Ascending aorta (tissue), 2 donors: ENCODE measurements at regions not wholly inside any gene's neighbourhood (a gene's known extent, or its start where the extent isn't known, plus 50 kb on each side); places are given as distances from the start of the nearest gene placed in this dataset.

ENCODE experiments used
- DNase-seq, 2 donors: peaks; one replicate each; pipeline ENCODE4 v3.0.0-alpha.2; 2019; ENCODE audit warnings: low spot score in 2 of 2
- H3K27ac ChIP-seq, 2 donors: fragments of 200-600 bp; sonication (generic); one replicate each; pipeline ENCODE4 v1.5.1; 2016 to 2017; ENCODE audit warnings: mild to moderate bottlenecking in 1 of 2
- H3K27me3 ChIP-seq: fragments of 200-600 bp; sonication (generic); one replicate; pipeline ENCODE4 v1.5.1; 2017
- H3K36me3 ChIP-seq, 2 donors: fragments of 200-600 bp; sonication (generic); one replicate each; pipeline ENCODE4 v1.5.1; 2016
- H3K4me1 ChIP-seq, 2 donors: fragments of 200-600 bp; sonication (generic); one replicate each; pipeline ENCODE4 v1.5.1; 2016 to 2017; ENCODE audit warnings: mild to moderate bottlenecking in 1 of 2
- H3K4me3 ChIP-seq, 2 donors: fragments of 200-600 bp; sonication (generic); one replicate each; pipeline ENCODE4 v1.5.1; 2016 to 2017; ENCODE audit warnings: mild to moderate bottlenecking in 1 of 2
- H3K9me3 ChIP-seq, 2 donors: fragments of 200-600 bp; sonication (generic); one replicate each; pipeline ENCODE4 v1.5.1; 2016
- intact Hi-C: fragments of 100-400 bp; cut with DNase I; formaldehyde crosslinking; loops from one replicate; pipeline ENCODE4 v1.15.1; 2023
- TF ChIP-seq, protein P1 (sequence below), 3 experiments: fragments of 200-600 bp in 2 of 3; fragments of 450-650 bp in 1 of 3; sonication (generic) in 2 of 3; IDR thresholded peaks; one replicate each; pipeline ENCODE4 v1.5.1; 2016 to 2019; ENCODE audit warnings: antibody characterized with exemption in 3 of 3, mild to moderate bottlenecking in 1 of 3, moderate library complexity in 1 of 3

DNA sequence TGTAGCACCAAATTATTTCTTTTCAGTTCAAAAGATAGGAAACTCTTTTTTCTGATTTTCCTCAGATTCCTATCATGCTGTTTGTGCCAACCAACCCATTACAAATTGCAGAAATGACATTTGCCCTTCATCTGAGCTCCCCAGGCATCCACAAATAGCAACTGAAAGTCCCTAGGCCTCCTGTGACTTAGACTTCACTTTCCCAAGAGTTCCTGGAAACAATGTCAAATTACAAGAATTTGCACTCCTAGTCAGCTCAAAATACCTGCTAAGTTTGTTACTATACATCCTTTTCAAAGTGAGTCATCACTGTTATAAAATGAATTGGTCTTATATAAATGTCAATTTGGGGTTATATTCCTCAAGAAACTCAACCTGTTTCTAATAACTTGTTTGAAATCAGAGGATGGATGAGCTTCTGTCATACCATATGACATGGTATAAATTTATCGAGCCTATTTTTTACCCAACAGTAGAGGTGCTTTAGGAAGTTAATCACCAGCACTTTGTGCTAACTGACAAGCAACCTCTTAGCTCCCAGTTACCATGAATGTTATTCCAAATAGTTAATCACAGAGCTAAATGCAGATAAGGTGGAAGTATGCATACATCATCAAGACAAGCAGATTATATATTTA is 256.5 kb downstream of the HACE1 start:
- intact Hi-C loops = no loop called here
- TF ChIP-seq, protein P1, sequence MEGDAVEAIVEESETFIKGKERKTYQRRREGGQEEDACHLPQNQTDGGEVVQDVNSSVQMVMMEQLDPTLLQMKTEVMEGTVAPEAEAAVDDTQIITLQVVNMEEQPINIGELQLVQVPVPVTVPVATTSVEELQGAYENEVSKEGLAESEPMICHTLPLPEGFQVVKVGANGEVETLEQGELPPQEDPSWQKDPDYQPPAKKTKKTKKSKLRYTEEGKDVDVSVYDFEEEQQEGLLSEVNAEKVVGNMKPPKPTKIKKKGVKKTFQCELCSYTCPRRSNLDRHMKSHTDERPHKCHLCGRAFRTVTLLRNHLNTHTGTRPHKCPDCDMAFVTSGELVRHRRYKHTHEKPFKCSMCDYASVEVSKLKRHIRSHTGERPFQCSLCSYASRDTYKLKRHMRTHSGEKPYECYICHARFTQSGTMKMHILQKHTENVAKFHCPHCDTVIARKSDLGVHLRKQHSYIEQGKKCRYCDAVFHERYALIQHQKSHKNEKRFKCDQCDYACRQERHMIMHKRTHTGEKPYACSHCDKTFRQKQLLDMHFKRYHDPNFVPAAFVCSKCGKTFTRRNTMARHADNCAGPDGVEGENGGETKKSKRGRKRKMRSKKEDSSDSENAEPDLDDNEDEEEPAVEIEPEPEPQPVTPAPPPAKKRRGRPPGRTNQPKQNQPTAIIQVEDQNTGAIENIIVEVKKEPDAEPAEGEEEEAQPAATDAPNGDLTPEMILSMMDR (IDR thresholded peaks at IDR 0.05) = no peak

GRCh38 chr6:104601721-104602120 is 258.0 kb downstream of the HACE1 start:
- H3K27ac ChIP-seq = no peak overlapping the region

More for the DNA sequence above, 256.5 kb downstream of the HACE1 start:
- Histone ChIP-seq H3K9me3 (no peaks in the 10 kb centered on the region), H3K27me3 (no peaks in the 10 kb centered on the region), H3K4me1 (no peaks in the 10 kb centered on the region), H3K27ac (no peak overlapping the region), H3K4me3 (no peak overlapping the region), H3K36me3 (no peaks in the 10 kb centered on the region)
- no peak for DNase-seq

GRCh38 chr6:104601131-104601651 is 258.5 kb downstream of the HACE1 start:
- TF ChIP-seq, protein P1 (IDR thresholded peaks at IDR 0.05) = no peak
- Histone ChIP-seq H3K36me3 (no peaks in the 10 kb centered on the region), H3K27me3 (no peaks in the 10 kb centered on the region), H3K9me3 (no peaks in the 10 kb centered on the region), H3K4me1 (no peaks in the 10 kb centered on the region), H3K27ac (no peak overlapping the region), H3K4me3 (no peak overlapping the region)
- intact Hi-C loops = no loop called here
- no peak for DNase-seq

More at GRCh38 chr6:104601721-104602120, 258.0 kb downstream of the HACE1 start:
- no peaks in the 10 kb centered on the region for H3K4me1 ChIP-seq
- intact Hi-C loops = no loop called here
- no peaks in the 10 kb centered on the region for H3K9me3 ChIP-seq
- H3K27me3 ChIP-seq = no peaks in the 10 kb centered on the region
- DNase-seq = no peak
- TF ChIP-seq, protein P1 (IDR thresholded peaks at IDR 0.05) = no peak
- no peaks in the 10 kb centered on the region for H3K36me3 ChIP-seq
- H3K4me3 ChIP-seq = no peak overlapping the region

GRCh38 chr6:104600639-104600931 is 259.1 kb downstream of the HACE1 start:
- Histone ChIP-seq H3K4me3 (no peak overlapping the region), H3K27me3 (no peaks in the 10 kb centered on the region), H3K27ac (no peak overlapping the region), H3K36me3 (no peaks in the 10 kb centered on the region), H3K9me3 (no peaks in the 10 kb centered on the region), H3K4me1 (no peaks in the 10 kb centered on the region)
- TF ChIP-seq, protein P1 (IDR thresholded peaks at IDR 0.05) = no peak
- intact Hi-C loops = no loop called here
- DNase-seq = no peak

GRCh38 chr6:104599821-104600638 is 259.7 kb downstream of the HACE1 start:
- Histone ChIP-seq H3K4me3 (no peak overlapping the region), H3K4me1 (no peaks in the 10 kb centered on the region), H3K36me3 (no peaks in the 10 kb centered on the region), H3K27ac (no peak overlapping the region), H3K9me3 (no peaks in the 10 kb centered on the region), H3K27me3 (no peaks in the 10 kb centered on the region)
- no peak for DNase-seq
- TF ChIP-seq, protein P1 (IDR thresholded peaks at IDR 0.05) = no peak
- intact Hi-C loops = no loop called here
